Ovary (tissue), 7 donors: ENCODE measurements at regions not wholly inside any gene's neighbourhood (a gene's known extent, or its start where the extent isn't known, plus 50 kb on each side); places are given as distances from the start of the nearest gene placed in this dataset.

Experiments
- DNase-seq, 5 donors: peaks; one replicate each; pipeline ENCODE4 v3.0.0-alpha.2; 2019 to 2020
- H3K27ac ChIP-seq, 2 donors: fragments of 200-600 bp; one replicate each; pipeline versions ENCODE4 v1.5.1 to v1.8.0; 2019 to 2022
- H3K27me3 ChIP-seq: fragments of 200-600 bp; one replicate; pipeline ENCODE4 v1.8.0; 2022
- H3K36me3 ChIP-seq: fragments of 200-600 bp; sonication (generic); one replicate; pipeline ENCODE4 v1.5.1; 2019
- H3K4me1 ChIP-seq: one replicate; pipeline ENCODE4 v1.8.1; 2013; ENCODE audit warnings: mild to moderate bottlenecking, moderate library complexity; ENCODE audit not compliant: insufficient read depth
- H3K4me3 ChIP-seq: fragments of 200-600 bp; sonication (generic); one replicate; pipeline ENCODE4 v1.5.1; 2017
- H3K9me3 ChIP-seq, 2 donors: fragments of 200-600 bp in 1 of 2; sonication (generic) in 1 of 2; one replicate each; pipeline versions ENCODE4 v1.5.1 to v1.8.1; 2013 to 2019; ENCODE audit warnings: mild to moderate bottlenecking in 1 of 2, moderate library complexity in 1 of 2
- EP300 ChIP-seq: sonication (generic); formaldehyde crosslinking; IDR thresholded peaks from one replicate; pipeline ENCODE4 v1.6.1; 2017; ENCODE audit warnings: antibody characterized with exemption
- POLR2A ChIP-seq: fragments of 450-650 bp; IDR thresholded peaks from one replicate; pipeline ENCODE4 v1.6.1; 2017; ENCODE audit warnings: antibody characterized with exemption, mild to moderate bottlenecking, moderate library complexity
- WGBS, 3 donors: extraction: QIAGEN DNeasy Blood & Tissue Kit in 1 of 3; methylation state at CpG; one replicate each; pipeline versions ENCODE4 v1.1.5 to v1.1.7; 2013 to 2017; 5-methylcytosine and 5-hydroxymethylcytosine counted together
- intact Hi-C, 4 donors: fragments of 100-400 bp; cut with DNase I; formaldehyde crosslinking; loops; one replicate each; pipeline versions ENCODE4 v1.11.0 to v1.15.1; 2022 to 2023
- TF ChIP-seq, protein P1 (sequence below), 3 donors: fragments of 450-650 bp in 2 of 3; fragments of 200-600 bp in 1 of 3; IDR thresholded peaks; one replicate each; pipeline versions ENCODE4 v1.5.1 to v1.8.0; 2016 to 2022; ENCODE audit warnings: antibody characterized with exemption in 3 of 3, mild to moderate bottlenecking in 1 of 3
- donor health status: DM: no; HTN: no; CAD: no; lungs with moderate emphysema.
- donor health status: DM: no; HTN: no; CAD: no.
- donor health status: Bipolar disorder and iron deficiency.
- donor health status: DM: no; HTN: no; CAD: no.
- donor health status: DM: yes; HTN: yes; CAD: no.

DNA sequence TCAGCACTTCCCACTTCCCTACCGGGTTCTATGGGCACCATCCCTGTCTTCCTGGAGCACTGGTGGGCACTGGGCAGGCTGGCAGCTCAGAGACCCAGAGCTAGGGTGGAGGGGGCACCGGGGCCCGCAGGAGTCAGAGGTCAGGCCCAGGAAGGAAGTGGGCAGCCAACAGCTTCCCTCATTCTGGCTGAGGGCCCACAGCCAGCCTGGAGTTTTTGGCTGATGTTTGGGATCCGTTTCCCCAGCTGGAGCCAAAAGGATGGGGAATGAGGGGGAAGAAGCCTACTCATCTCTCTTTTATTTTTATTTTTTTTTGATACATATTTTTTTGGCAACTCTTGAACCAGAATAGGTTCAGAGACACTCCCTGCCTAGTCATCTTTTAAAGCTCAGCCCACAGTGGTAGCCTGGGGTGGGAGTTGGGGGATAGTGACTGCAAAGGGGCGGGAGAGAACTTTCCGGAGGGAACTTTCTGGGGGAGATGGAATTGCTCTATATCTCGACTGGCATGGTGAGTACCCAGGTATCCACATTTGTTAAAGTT, 54.2 kb upstream of the MLN start:
- Histone ChIP-seq H3K9me3 (no peaks in the 10 kb centered on the region), H3K4me1 (no peaks in the 10 kb centered on the region), H3K36me3 (no peaks in the 10 kb centered on the region), H3K27ac (no peak overlapping the region), H3K27me3 (no peaks in the 10 kb centered on the region), H3K4me3 (no peak overlapping the region)
- WGBS, 3 donors = 38 to 46% (median 43%) methylated on average over 7 of the region's 7 CpGs
- TF ChIP-seq POLR2A (no peak), EP300 (no peak)
- TF ChIP-seq, protein P1, sequence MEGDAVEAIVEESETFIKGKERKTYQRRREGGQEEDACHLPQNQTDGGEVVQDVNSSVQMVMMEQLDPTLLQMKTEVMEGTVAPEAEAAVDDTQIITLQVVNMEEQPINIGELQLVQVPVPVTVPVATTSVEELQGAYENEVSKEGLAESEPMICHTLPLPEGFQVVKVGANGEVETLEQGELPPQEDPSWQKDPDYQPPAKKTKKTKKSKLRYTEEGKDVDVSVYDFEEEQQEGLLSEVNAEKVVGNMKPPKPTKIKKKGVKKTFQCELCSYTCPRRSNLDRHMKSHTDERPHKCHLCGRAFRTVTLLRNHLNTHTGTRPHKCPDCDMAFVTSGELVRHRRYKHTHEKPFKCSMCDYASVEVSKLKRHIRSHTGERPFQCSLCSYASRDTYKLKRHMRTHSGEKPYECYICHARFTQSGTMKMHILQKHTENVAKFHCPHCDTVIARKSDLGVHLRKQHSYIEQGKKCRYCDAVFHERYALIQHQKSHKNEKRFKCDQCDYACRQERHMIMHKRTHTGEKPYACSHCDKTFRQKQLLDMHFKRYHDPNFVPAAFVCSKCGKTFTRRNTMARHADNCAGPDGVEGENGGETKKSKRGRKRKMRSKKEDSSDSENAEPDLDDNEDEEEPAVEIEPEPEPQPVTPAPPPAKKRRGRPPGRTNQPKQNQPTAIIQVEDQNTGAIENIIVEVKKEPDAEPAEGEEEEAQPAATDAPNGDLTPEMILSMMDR (IDR thresholded peaks at IDR 0.05) = no peak
- intact Hi-C loops = no loop called here
- DNase-seq = no peak

DNA sequence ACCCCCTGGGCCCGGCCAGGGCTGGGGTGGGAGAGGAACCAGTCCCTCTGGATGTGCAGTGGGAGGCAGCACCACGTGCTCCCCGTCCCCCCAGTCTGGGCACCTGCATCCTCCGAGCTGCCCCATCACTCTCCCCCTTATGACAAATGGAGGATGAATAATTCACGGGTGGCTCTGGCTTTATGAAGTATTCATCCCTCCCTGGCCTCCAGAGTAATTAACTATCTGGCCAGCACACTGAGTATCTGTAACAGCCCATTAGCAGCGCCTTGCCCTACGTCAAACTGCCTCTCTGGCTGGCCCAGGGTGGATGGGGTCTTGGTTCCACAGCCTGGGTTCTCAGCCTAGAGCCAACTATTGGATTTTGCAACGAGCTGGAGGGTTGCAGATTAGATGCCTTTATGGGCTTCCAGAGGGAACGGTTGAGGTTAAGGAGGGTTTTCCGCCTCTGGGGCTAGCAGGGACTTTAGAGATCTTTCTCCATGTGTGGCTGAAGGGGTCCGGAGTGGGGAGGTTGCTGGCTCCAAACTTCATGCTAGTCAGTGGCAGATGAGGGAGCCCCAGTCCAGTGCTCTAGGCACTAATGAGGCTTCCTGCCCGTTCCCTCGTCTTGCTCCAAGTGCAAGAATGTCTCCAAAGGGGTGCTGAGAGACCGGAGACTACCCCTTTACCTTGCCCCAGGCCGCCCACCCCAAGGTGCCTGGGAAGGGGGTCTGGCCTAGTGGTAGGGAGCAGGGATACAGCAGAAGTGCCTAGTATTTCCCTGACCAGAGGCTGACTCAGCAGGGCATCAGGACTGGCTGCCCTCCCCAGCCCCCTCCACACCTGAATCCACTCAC, 53.5 kb upstream of the MLN start:
- TF ChIP-seq POLR2A (no peak), EP300 (no peak)
- TF ChIP-seq, protein P1 (IDR thresholded peaks at IDR 0.05) = no peak
- Histone ChIP-seq H3K4me1 (no peaks in the 10 kb centered on the region), H3K9me3 (no peaks in the 10 kb centered on the region), H3K27me3 (no peaks in the 10 kb centered on the region), H3K4me3 (no peak overlapping the region), H3K27ac (no peak overlapping the region), H3K36me3 (no peaks in the 10 kb centered on the region)
- whole genome bisulfite sequencing, 3 donors = 65 to 74% (median 68%) methylated on average over 15 of the region's 15 CpGs
- intact Hi-C loops = no loop called here
- no peak for DNase-seq

DNA sequence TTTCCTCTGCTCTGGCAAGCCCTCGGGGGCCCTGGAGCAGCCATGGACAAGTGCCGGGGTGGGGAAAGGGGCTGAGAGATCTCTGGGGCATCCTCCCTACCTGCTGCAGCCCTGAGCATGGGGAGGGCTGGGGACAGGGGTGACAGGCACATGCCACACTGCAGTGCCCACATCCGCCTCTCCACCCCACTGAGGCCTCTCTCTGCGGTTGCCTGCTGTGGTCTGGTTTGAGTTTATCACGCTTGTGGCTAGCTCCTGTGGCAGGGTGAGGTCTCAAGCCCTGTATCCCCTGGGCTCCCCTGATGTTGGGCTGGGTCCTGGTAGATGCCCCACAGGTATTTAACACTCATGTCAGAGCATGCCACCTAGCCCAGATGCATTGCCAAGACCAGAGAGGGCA, 52.9 kb upstream of the MLN start:
- intact Hi-C loops = no loop called here
- Histone ChIP-seq H3K9me3 (no peaks in the 10 kb centered on the region), H3K4me3 (no peak overlapping the region), H3K27me3 (no peaks in the 10 kb centered on the region), H3K4me1 (no peaks in the 10 kb centered on the region), H3K27ac (no peak overlapping the region), H3K36me3 (no peaks in the 10 kb centered on the region)
- WGBS, 3 donors = 87 to 96% (median 89%) methylated on average over 5 of the region's 5 CpGs
- no peak for TF ChIP-seq EP300
- TF ChIP-seq, protein P1 (IDR thresholded peaks at IDR 0.05) = no peak
- no peak for TF ChIP-seq POLR2A
- DNase-seq = no peak

DNA sequence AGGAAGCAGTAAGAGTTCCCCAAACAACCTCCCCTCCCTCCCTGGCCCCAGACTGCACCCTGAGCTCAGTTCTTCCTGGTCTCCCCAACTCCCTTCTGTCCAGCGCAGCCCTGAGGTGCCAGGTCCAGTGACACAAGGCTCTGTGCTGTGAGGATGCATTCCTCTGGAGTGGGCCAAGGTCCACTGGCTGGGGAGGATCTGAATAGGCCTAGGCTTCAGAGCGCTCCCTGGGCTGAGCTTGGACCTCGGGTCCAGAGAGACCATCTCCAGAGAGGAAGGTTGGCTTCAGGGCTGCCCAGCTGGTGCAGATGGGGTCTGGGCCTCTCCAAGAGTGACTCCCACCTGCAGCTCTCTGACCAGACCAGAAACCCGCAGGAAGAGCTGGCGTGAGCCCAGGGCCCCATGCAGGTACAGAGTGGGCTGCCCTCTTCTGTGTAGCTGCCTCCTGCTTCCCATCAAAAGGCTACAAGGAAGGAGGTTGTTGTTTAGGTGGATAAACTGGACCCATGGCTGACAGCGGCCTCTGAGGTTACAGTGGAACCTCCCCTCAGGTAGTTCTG, 52.3 kb upstream of the MLN start:
- Histone ChIP-seq H3K27me3 (no peaks in the 10 kb centered on the region), H3K27ac (no peak overlapping the region), H3K36me3 (no peaks in the 10 kb centered on the region), H3K4me1 (no peaks in the 10 kb centered on the region), H3K9me3 (no peaks in the 10 kb centered on the region), H3K4me3 (no peak overlapping the region)
- WGBS, 3 donors = 72 to 82% (median 81%) methylated on average over 6 of the region's 6 CpGs
- TF ChIP-seq, protein P1 (IDR thresholded peaks at IDR 0.05) = no peak
- TF ChIP-seq POLR2A (no peak), EP300 (no peak)
- intact Hi-C loops = no loop called here
- DNase-seq = no peak
